Vagina (tissue), 2 donors: ENCODE measurements at regions not wholly inside any gene's neighbourhood (a gene's known extent, or its start where the extent isn't known, plus 50 kb on each side); places are given as distances from the start of the nearest gene placed in this dataset.

Experiments
- DNase-seq, 2 donors: peaks; one replicate each; pipeline ENCODE4 v3.0.0-alpha.2; 2017; ENCODE audit errors: extremely low spot score in 2 of 2
- H3K27ac ChIP-seq: fragments of 200-600 bp; sonication (generic); one replicate; pipeline ENCODE4 v1.5.1; 2019
- H3K27me3 ChIP-seq: fragments of 200-600 bp; sonication (generic); one replicate; pipeline ENCODE4 v1.5.1; 2019
- H3K36me3 ChIP-seq, 2 donors: fragments of 200-600 bp; sonication (generic); one replicate each; pipeline ENCODE4 v1.5.1; 2017 to 2019
- H3K4me1 ChIP-seq: fragments of 200-600 bp; sonication (generic); one replicate; pipeline ENCODE4 v1.5.1; 2019
- H3K4me3 ChIP-seq, 2 donors: fragments of 200-600 bp; sonication (generic); 1 replicate in 1 of 2; 2 replicates in 1 of 2; pipeline ENCODE4 v1.5.1; 2016 to 2019
- H3K9me3 ChIP-seq: fragments of 200-600 bp; sonication (generic); one replicate; pipeline ENCODE4 v1.5.1; 2019
- CTCF ChIP-seq, 3 experiments: fragments of 450-650 bp in 2 of 3; fragments of 200-600 bp in 1 of 3; sonication (generic) in 1 of 3; IDR thresholded peaks; one replicate each; pipeline ENCODE4 v1.5.1; 2017 to 2019; ENCODE audit warnings: antibody characterized with exemption in 3 of 3, mild to moderate bottlenecking in 2 of 3, moderate library complexity in 2 of 3
- POLR2A ChIP-seq, 2 donors: fragments of 450-650 bp; IDR thresholded peaks; one replicate each; pipeline ENCODE4 v1.6.1; 2017; ENCODE audit warnings: antibody characterized with exemption in 2 of 2, mild to moderate bottlenecking in 2 of 2, moderate library complexity in 2 of 2
- POLR2AphosphoS5 ChIP-seq, 2 donors: sonication (generic); formaldehyde crosslinking; IDR thresholded peaks; one replicate each; pipeline ENCODE4 v1.9.0; 2017; ENCODE audit warnings: antibody characterized with exemption in 2 of 2, mild to moderate bottlenecking in 2 of 2, low read depth in 1 of 2; ENCODE audit not compliant: insufficient read depth in 1 of 2
- intact Hi-C: fragments of 100-400 bp; cut with DNase I; formaldehyde crosslinking; loops from one replicate; pipeline ENCODE4 v1.15.1; 2023

- TF ChIP-seq POLR2A (IDR thresholded peaks at IDR 0.05), result no peak
- TF ChIP-seq CTCF (IDR thresholded peaks at IDR 0.05), result no peak
- no peak for TF ChIP-seq POLR2AphosphoS5 (IDR thresholded peaks at IDR 0.05; ENCODE audit: insufficient read depth in 1 of 2, low read depth in 1 of 2)
- no peak for DNase-seq
- Histone ChIP-seq H3K9me3 (no peaks in the 10 kb centered on the region), H3K27ac (no peak overlapping the region), H3K36me3 (no peaks in the 10 kb centered on the region), H3K4me3 (no peak overlapping the region), H3K27me3 (no peaks in the 10 kb centered on the region), H3K4me1 (peaks cover 11% of the 10 kb centered on the region)
- intact Hi-C loops, result no loop called here
Measured at GRCh38 chr11:110900426-110900825, 188.2 kb upstream of the ARHGAP20 start.

DNA sequence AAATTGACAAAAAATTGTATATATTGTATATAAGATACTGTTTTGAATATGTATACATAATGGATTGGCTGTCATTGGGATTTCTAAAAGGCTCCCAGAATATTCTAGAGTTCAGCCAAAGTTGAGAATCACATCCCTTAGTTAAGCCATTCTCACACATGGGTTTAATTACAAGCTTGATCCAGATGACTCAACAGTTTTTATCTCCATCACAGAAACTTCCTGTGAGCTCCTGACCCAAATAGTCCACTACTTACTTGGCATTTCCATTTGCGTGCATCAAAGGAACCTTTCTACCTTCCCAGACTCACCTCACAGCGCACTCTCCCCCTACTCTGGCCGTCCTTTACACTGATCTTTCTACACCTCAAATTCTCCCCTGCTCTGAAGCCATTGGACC lies 184.8 kb upstream of the ARHGAP20 start:
- TF ChIP-seq CTCF (IDR thresholded peaks at IDR 0.05), result no peak
- DNase-seq, result no peak
- intact Hi-C loops, result no loop called here
- peak overlapping the region; percentile 49 for H3K27ac ChIP-seq
- H3K9me3 ChIP-seq, result no peaks in the 10 kb centered on the region
- H3K36me3 ChIP-seq, result no peaks in the 10 kb centered on the region
- H3K4me1 ChIP-seq, result peaks cover 3% of the 10 kb centered on the region
- no peaks in the 10 kb centered on the region for H3K27me3 ChIP-seq
- no peak overlapping the region for H3K4me3 ChIP-seq

GRCh38 chr11:110896358-110896757 lies 184.1 kb upstream of the ARHGAP20 start:
- Histone ChIP-seq H3K27ac (peak overlapping the region; percentile 49), H3K36me3 (no peaks in the 10 kb centered on the region), H3K9me3 (no peaks in the 10 kb centered on the region), H3K4me3 (no peak overlapping the region), H3K4me1 (no peaks in the 10 kb centered on the region), H3K27me3 (no peaks in the 10 kb centered on the region)
- TF ChIP-seq POLR2AphosphoS5 (IDR thresholded peaks at IDR 0.05; ENCODE audit: insufficient read depth in 1 of 2, low read depth in 1 of 2) (no peak), POLR2A (IDR thresholded peaks at IDR 0.05) (no peak), CTCF (IDR thresholded peaks at IDR 0.05) (no peak)
- DNase-seq, result no peak
- intact Hi-C loops, result no loop called here

GRCh38 chr11:110894224-110894623 lies 182.0 kb upstream of the ARHGAP20 start:
- Histone ChIP-seq H3K27ac (no peak overlapping the region), H3K4me1 (no peaks in the 10 kb centered on the region), H3K9me3 (no peaks in the 10 kb centered on the region), H3K36me3 (no peaks in the 10 kb centered on the region), H3K27me3 (no peaks in the 10 kb centered on the region), H3K4me3 (no peak overlapping the region)
- TF ChIP-seq POLR2A (IDR thresholded peaks at IDR 0.05), result no peak
- no peak for TF ChIP-seq CTCF (IDR thresholded peaks at IDR 0.05)
- TF ChIP-seq POLR2AphosphoS5 (IDR thresholded peaks at IDR 0.05; ENCODE audit: insufficient read depth in 1 of 2, low read depth in 1 of 2), result no peak
- DNase-seq, result no peak
- intact Hi-C loops, result no loop called here

- TF ChIP-seq CTCF (IDR thresholded peaks at IDR 0.05), result no peak
- TF ChIP-seq POLR2A (IDR thresholded peaks at IDR 0.05), result no peak
- no peak for TF ChIP-seq POLR2AphosphoS5 (IDR thresholded peaks at IDR 0.05; ENCODE audit: insufficient read depth in 1 of 2, low read depth in 1 of 2)
- no peak overlapping the region for H3K4me3 ChIP-seq
- intact Hi-C loops, result no loop called here
- no peaks in the 10 kb centered on the region for H3K36me3 ChIP-seq
- no peaks in the 10 kb centered on the region for H3K4me1 ChIP-seq
- H3K9me3 ChIP-seq, result no peaks in the 10 kb centered on the region
- H3K27me3 ChIP-seq, result no peaks in the 10 kb centered on the region
- no peak overlapping the region for H3K27ac ChIP-seq
- DNase-seq, result no peak
Measured at GRCh38 chr11:110892741-110893285, 180.6 kb upstream of the ARHGAP20 start.
